COLO668 (cell line): ENCODE measurements at regions not wholly inside any gene's neighbourhood (a gene's known extent, or its start where the extent isn't known, plus 50 kb on each side); places are given as distances from the start of the nearest gene placed in this dataset.
"Not testable (repeated sequence)": the region's sequence is repeated elsewhere in the genome, so short reads cannot be mapped to it uniquely, and the experiment has no call there.

Experiments
- DNase-seq: peaks from one replicate; lab custom pipeline; 2025; ENCODE audit not compliant: unreplicated experiment; lab: John Stamatoyannopoulos, UW

GRCh38 chr6:8361259-8361658 is 74.1 kb downstream of the SLC35B3 start:
- no peak for DNase-seq

- no peak for DNase-seq
These were observed 82.4 kb downstream of the SLC35B3 start for GRCh38 chr6:8352966-8353340.

GRCh38 chr6:8352335-8352965 is 82.9 kb downstream of the SLC35B3 start:
- no peak for DNase-seq

- no peak for DNase-seq
These were observed 91.7 kb downstream of the SLC35B3 start for GRCh38 chr6:8343600-8343999.

GRCh38 chr6:8342241-8342819 is 93.0 kb downstream of the SLC35B3 start:
- DNase-seq = no peak

- no peak for DNase-seq
These were observed 98.2 kb downstream of the SLC35B3 start for GRCh38 chr6:8337147-8337546.

GRCh38 chr6:8336406-8337057 is 98.8 kb downstream of the SLC35B3 start:
- no peak for DNase-seq

- no peak for DNase-seq
These were observed 99.4 kb downstream of the SLC35B3 start for GRCh38 chr6:8335896-8336295.

GRCh38 chr6:8335381-8335780 is 100.0 kb downstream of the SLC35B3 start:
- DNase-seq = no peak

- DNase-seq = no peak
These were observed 101.2 kb downstream of the SLC35B3 start for GRCh38 chr6:8334113-8334512.

GRCh38 chr6:8329562-8329961 is 105.8 kb downstream of the SLC35B3 start:
- peak; percentile 16 for DNase-seq

- DNase-seq = no peak
These were observed 109.6 kb downstream of the SLC35B3 start for GRCh38 chr6:8325743-8326142.

GRCh38 chr6:8322659-8323058 is 112.7 kb downstream of the SLC35B3 start:
- DNase-seq = no peak

GRCh38 chr6:8321671-8322404 is 113.5 kb downstream of the SLC35B3 start:
- no peak for DNase-seq

- no peak for DNase-seq
These were observed 120.2 kb downstream of the SLC35B3 start for GRCh38 chr6:8315154-8315553.

- DNase-seq = no peak
These were observed 133.8 kb downstream of the SLC35B3 start for GRCh38 chr6:8301502-8301901.

- no peak for DNase-seq
These were observed 136.3 kb downstream of the SLC35B3 start for GRCh38 chr6:8299034-8299433.

GRCh38 chr6:8282946-8283345 is 152.4 kb downstream of the SLC35B3 start:
- not testable (repeated sequence) for DNase-seq

- no peak for DNase-seq
These were observed 153.0 kb downstream of the SLC35B3 start for GRCh38 chr6:8282380-8282779.

GRCh38 chr6:8279041-8279805 is 156.1 kb downstream of the SLC35B3 start:
- DNase-seq = peak; percentile 61

GRCh38 chr6:8278562-8278961 is 156.8 kb downstream of the SLC35B3 start:
- DNase-seq = no peak
